A673 (cell line): ENCODE measurements at regions not wholly inside any gene's neighbourhood (a gene's known extent, or its start where the extent isn't known, plus 50 kb on each side); places are given as distances from the start of the nearest gene placed in this dataset.

Experiments
- CTCF ChIP-seq: fragments of 300-800, 200-600 bp; sonication (generic); conservative IDR thresholded peaks from 2 replicates; pipeline ENCODE4 v1.5.1; 2017; ENCODE audit warnings: low read depth, mild to moderate bottlenecking, antibody characterized with exemption, low read length, moderate library complexity, mixed read lengths
- EZH2 ChIP-seq: fragments of 200-600 bp; sonication (generic); IDR thresholded peaks from 2 replicates; pipeline ENCODE4 v1.6.1; 2017; ENCODE audit warnings: borderline replicate concordance, low read depth, mild to moderate bottlenecking, mixed read lengths, antibody characterized with exemption, low read length; ENCODE audit not compliant: poor library complexity, severe bottlenecking

GRCh38 chr4:79247695-79248394 is 78.0 kb downstream of the NAA11 start:
- TF ChIP-seq CTCF (no peak), EZH2 (no peak)
